Skeletal muscle tissue (tissue), 3 donors: ENCODE measurements at regions not wholly inside any gene's neighbourhood (a gene's known extent, or its start where the extent isn't known, plus 50 kb on each side); places are given as distances from the start of the nearest gene placed in this dataset.
A peak's percentile ranks its signal among the peaks of the same experiment; 100 is the strongest.
"Not testable (repeated sequence)": the region's sequence is repeated elsewhere in the genome, so short reads cannot be mapped to it uniquely, and the experiment has no call there.

ENCODE experiments used
- H3K27ac ChIP-seq: one replicate; pipeline ENCODE4 v1.7.0; 2013; ENCODE audit warnings: mild to moderate bottlenecking, low read depth, low read length, inconsistent platforms
- H3K27me3 ChIP-seq, 3 donors: one replicate each; pipeline ENCODE4 v1.7.0; 2013; ENCODE audit warnings: low read length in 3 of 3; ENCODE audit not compliant: control insufficient read depth in 3 of 3, insufficient read depth in 3 of 3
- H3K36me3 ChIP-seq, 3 donors: one replicate each; pipeline ENCODE4 v1.7.0; 2013; ENCODE audit warnings: low read length in 3 of 3; ENCODE audit not compliant: control insufficient read depth in 3 of 3, insufficient read depth in 3 of 3
- H3K4me1 ChIP-seq, 3 donors: one replicate each; pipeline ENCODE4 v1.7.0; 2013; ENCODE audit warnings: low read length in 3 of 3, mild to moderate bottlenecking in 3 of 3; ENCODE audit not compliant: control insufficient read depth in 3 of 3, insufficient read depth in 3 of 3
- H3K4me3 ChIP-seq, 3 donors: one replicate each; pipeline ENCODE4 v1.7.0; 2013; ENCODE audit warnings: low read length in 3 of 3
- H3K9ac ChIP-seq, 3 donors: one replicate each; pipeline ENCODE4 v1.7.0; 2013; ENCODE audit warnings: low read length in 3 of 3, mild to moderate bottlenecking in 3 of 3, moderate library complexity in 2 of 3, low read depth in 1 of 3
- H3K9me3 ChIP-seq, 3 donors: one replicate each; pipeline ENCODE4 v1.7.0; 2013; ENCODE audit warnings: low read length in 3 of 3; ENCODE audit not compliant: control insufficient read depth in 3 of 3
- donor health status: Osteomylitis.

DNA sequence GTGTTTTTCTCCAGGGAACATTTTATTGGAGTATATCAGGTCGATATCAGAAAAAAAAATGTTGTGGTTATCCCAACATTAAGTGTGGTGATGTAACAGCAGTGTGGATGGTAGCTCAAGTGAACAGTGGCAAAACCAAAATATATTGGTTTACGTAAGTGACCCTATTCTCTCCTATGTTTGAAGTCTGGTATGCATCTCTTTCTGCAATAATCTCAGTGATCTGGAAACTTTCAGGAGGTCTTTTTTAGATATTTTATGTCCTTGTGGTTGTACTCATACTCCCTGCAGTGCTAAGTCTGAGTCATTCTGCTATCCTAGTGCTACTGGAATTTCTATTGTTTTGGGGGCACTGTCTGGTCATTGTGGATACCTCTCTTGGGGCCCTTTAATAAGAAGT, 137.9 kb downstream of the SNRPN start:
- Histone ChIP-seq H3K36me3 (peaks cover 64 to 83% (median 68%) of the 10 kb centered on the region in 3 donors), H3K27ac (no peak overlapping the region), H3K9ac (no peak overlapping the region), H3K4me1 (peaks cover 0 to 5% (median 3%) of the 10 kb centered on the region in 3 donors), H3K9me3 (peaks cover 21 to 46% (median 24%) of the 10 kb centered on the region in 3 donors), H3K27me3 (no peaks in the 10 kb centered on the region), H3K4me3 (peak overlapping the region in 1 of 3 donors; percentile 32)

GRCh38 chr15:25093455-25094029, 138.8 kb downstream of the SNRPN start:
- Histone ChIP-seq H3K9ac (no peak overlapping the region), H3K27ac (no peak overlapping the region), H3K4me3 (peak overlapping the region in 1 of 3 donors; percentile 5), H3K4me1 (peaks cover 0 to 5% (median 3%) of the 10 kb centered on the region in 3 donors), H3K27me3 (no peaks in the 10 kb centered on the region), H3K9me3 (peaks cover 16 to 42% (median 18%) of the 10 kb centered on the region in 3 donors), H3K36me3 (peaks cover 59 to 80% (median 66%) of the 10 kb centered on the region in 3 donors)

GRCh38 chr15:25094066-25094465, 139.3 kb downstream of the SNRPN start:
- Histone ChIP-seq H3K36me3 (peaks cover 59 to 81% (median 68%) of the 10 kb centered on the region in 3 donors), H3K9ac (no peak overlapping the region), H3K4me1 (peaks cover 0 to 5% (median 3%) of the 10 kb centered on the region in 3 donors), H3K27ac (no peak overlapping the region), H3K9me3 (peaks cover 16 to 44% (median 18%) of the 10 kb centered on the region in 3 donors), H3K4me3 (no peak overlapping the region), H3K27me3 (no peaks in the 10 kb centered on the region)

DNA sequence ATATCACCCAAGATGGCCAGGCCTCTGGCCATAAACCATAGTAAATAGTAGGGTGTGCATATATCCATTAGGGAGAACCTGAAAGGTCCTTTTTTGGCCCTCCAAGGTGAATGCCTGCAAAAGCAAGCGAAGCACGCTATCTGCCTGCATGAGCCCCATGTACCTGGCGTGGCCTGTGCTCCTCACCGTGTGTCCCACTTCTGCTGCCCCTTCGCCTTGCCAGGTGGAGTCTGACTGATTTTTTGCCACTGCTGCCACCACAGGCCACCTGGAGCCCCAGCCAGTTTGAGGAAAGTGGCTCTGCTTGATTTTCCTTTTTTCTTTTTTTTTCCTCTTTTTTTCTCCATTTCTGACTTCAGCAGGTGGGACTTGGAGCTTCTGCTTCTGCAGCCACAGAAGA, 139.7 kb downstream of the SNRPN start:
- Histone ChIP-seq H3K9me3 (peaks cover 13 to 41% (median 18%) of the 10 kb centered on the region in 3 donors), H3K9ac (no peak overlapping the region), H3K4me3 (no peak overlapping the region), H3K27ac (no peak overlapping the region), H3K4me1 (peaks cover 0 to 5% (median 3%) of the 10 kb centered on the region in 3 donors), H3K36me3 (peaks cover 59 to 81% (median 68%) of the 10 kb centered on the region in 3 donors), H3K27me3 (no peaks in the 10 kb centered on the region)

- no peak overlapping the region for H3K27ac ChIP-seq
- no peak overlapping the region for H3K4me3 ChIP-seq
- no peak overlapping the region for H3K9ac ChIP-seq
- peaks cover 53 to 77% (median 65%) of the 10 kb centered on the region in 3 donors for H3K36me3 ChIP-seq
- H3K27me3 ChIP-seq: no peaks in the 10 kb centered on the region
- H3K9me3 ChIP-seq: peaks cover 10 to 39% (median 16%) of the 10 kb centered on the region in 3 donors
- H3K4me1 ChIP-seq: peaks cover 0 to 5% (median 3%) of the 10 kb centered on the region in 3 donors
Measured at GRCh38 chr15:25095179-25095578, 140.4 kb downstream of the SNRPN start.

DNA sequence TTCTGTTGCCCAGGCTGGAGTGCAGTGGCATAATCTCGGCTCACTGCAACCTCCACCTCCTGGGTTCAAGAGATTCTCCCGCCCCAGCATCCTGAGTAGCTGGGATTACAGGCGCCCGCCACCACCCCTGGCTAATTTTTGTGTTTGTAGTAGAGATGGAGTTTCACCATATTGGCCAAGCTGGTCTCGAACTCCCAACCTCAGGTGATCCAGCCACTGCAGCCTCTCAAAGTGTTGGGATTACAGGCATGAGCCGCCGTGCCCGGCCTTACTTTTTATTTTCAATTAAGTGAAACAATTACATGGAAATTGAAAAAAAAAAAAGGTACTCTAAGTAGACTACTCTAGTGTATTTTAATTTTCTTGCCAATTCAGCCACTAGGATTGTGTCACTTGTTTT, 145.2 kb downstream of the SNRPN start:
- not testable (repeated sequence) for H3K9ac ChIP-seq, H3K27ac ChIP-seq, H3K4me1 ChIP-seq, H3K4me3 ChIP-seq, H3K27me3 ChIP-seq
- peaks cover 26 to 52% (median 46%) of the 10 kb centered on the region in 3 donors for H3K36me3 ChIP-seq
- peaks cover 0 to 12% (median 2%) of the 10 kb centered on the region in 3 donors for H3K9me3 ChIP-seq

DNA sequence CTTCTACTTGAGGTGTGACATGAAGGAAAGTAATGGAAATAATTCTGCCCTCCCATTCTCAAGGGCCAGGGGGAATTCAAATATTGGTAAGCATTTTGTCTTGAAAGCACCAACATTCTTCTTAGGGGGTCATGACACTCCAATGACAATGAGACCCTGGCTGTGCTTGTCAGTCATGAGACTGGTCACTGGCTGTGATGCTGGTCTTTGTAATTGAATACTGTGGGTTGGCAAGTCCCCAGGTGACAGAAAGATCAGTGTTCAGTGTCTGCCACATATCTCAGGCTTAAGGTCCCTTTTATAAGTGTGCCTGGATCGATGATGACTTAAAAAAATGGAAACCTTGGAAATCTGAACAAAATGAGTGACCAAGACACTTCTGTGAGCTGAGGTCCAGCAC, 151.4 kb downstream of the SNRPN start:
- no peaks in the 10 kb centered on the region for H3K27me3 ChIP-seq
- peaks cover 0 to 18% (median 7%) of the 10 kb centered on the region in 3 donors for H3K9me3 ChIP-seq
- peaks cover 28 to 65% (median 54%) of the 10 kb centered on the region in 3 donors for H3K36me3 ChIP-seq
- no peak overlapping the region for H3K9ac ChIP-seq
- H3K4me1 ChIP-seq: no peaks in the 10 kb centered on the region
- H3K27ac ChIP-seq: no peak overlapping the region
- H3K4me3 ChIP-seq: no peak overlapping the region

- Histone ChIP-seq H3K27ac (no peak overlapping the region), H3K9me3 (peaks cover 0 to 2% (median 2%) of the 10 kb centered on the region in 3 donors)
Measured at GRCh38 chr15:25133804-25134203, 179.0 kb downstream of the SNRPN start.

DNA sequence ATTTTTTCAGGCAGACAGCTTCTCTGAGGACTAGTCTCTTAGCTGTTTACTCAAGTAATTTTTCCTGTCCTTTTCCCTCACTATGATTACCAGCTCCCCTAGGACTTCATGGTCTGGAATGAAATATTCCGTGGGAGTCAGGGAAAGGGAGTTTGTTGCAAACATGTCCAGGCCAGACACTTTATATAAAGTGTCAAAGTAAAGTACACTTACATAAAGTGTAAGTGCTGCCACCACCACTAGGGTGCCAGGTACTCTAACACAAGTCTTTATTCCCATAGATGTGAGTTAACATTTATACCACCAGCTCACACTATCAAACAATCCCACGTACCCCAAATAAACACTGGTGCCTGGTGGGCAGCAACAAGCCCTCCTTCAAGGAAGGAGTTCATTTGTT, 179.8 kb downstream of the SNRPN start:
- Histone ChIP-seq H3K36me3 (no peaks in the 10 kb centered on the region), H3K4me1 (no peaks in the 10 kb centered on the region), H3K9me3 (peaks cover 0 to 2% (median 2%) of the 10 kb centered on the region in 3 donors), H3K27ac (no peak overlapping the region), H3K4me3 (no peak overlapping the region), H3K27me3 (no peaks in the 10 kb centered on the region), H3K9ac (no peak overlapping the region)

More at GRCh38 chr15:25133804-25134203, 179.0 kb downstream of the SNRPN start:
- no peaks in the 10 kb centered on the region for H3K4me1 ChIP-seq
- H3K27me3 ChIP-seq: no peaks in the 10 kb centered on the region
- H3K4me3 ChIP-seq: no peak overlapping the region
- H3K9ac ChIP-seq: no peak overlapping the region
- H3K36me3 ChIP-seq: no peaks in the 10 kb centered on the region

DNA sequence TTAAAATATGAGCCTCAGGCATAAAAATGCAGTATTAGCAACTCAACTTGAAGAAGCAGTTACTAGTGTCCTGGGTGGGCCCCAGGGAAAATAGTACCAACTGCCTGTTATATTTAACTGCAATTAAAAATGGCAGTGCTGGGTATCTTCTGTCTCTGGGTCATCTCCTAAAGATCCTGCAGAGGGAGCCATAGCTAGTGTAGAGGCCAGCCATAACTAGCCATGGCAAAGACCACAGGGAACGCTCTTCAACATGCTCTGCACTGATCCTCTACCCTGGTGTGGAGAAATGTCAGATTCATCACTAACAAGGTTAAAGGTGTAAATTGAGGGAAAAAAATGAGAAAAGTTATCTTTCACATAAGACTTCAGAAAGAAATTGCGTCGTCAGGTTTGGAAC, 181.3 kb downstream of the SNRPN start:
- Histone ChIP-seq H3K4me1 (no peaks in the 10 kb centered on the region), H3K27ac (no peak overlapping the region), H3K9me3 (peaks cover 0 to 2% (median 2%) of the 10 kb centered on the region in 3 donors), H3K36me3 (no peaks in the 10 kb centered on the region), H3K27me3 (no peaks in the 10 kb centered on the region), H3K9ac (no peak overlapping the region), H3K4me3 (no peak overlapping the region)
